WTC11 (cell line): ENCODE measurements at regions not wholly inside any gene's neighbourhood (a gene's known extent, or its start where the extent isn't known, plus 50 kb on each side); places are given as distances from the start of the nearest gene placed in this dataset.

Experiments
- ARID4B ChIP-seq: sonication (generic); formaldehyde crosslinking; IDR thresholded peaks from 2 replicates; pipeline ENCODE4 v1.8.0; 2023; ENCODE audit warnings: missing genetic modification reagents, mild to moderate bottlenecking, borderline replicate concordance
- ATF2 ChIP-seq: sonication (generic); formaldehyde crosslinking; IDR thresholded peaks from 2 replicates; pipeline ENCODE4 v1.8.1; 2022; ENCODE audit warnings: low read depth, missing genetic modification reagents, borderline replicate concordance
- CTCF ChIP-seq: fragments of 200-600 bp; IDR thresholded peaks from 2 replicates; pipeline ENCODE4 v1.8.0; 2022; ENCODE audit warnings: antibody characterized with exemption
- E2F1 ChIP-seq: sonication (generic); formaldehyde crosslinking; IDR thresholded peaks from 2 replicates; pipeline ENCODE4 v1.8.0; 2022; ENCODE audit warnings: mild to moderate bottlenecking, missing genetic modification reagents

DNA sequence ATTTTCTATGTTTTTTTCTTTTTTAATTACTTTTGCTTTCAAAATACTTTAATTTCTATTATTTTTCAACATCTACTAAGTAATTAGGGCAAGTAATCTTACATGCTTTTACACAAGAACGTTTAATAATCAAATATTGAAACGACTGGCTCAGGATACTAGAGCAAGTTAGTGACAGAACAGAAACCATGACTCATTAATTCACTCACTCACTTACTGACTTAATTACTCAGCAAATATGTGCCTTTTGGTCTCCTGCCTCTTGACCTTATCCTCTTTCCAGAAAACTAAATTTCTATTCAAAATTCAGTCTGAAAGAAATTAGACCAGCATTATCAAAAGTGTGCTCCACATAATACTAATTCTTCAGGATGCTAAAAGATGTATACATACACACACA, 314.9 kb upstream of the TEX13C start:
- TF ChIP-seq CTCF (no peak), E2F1 (CRISPR knock-in tag) (no peak), ATF2 (CRISPR knock-in tag) (no peak), ARID4B (CRISPR knock-in tag) (no peak)
